ENCODE measurements at regions not wholly inside any gene's neighbourhood (a gene's known extent, or its start where the extent isn't known, plus 50 kb on each side); places are given as distances from the start of the nearest gene placed in this dataset.

DNA sequence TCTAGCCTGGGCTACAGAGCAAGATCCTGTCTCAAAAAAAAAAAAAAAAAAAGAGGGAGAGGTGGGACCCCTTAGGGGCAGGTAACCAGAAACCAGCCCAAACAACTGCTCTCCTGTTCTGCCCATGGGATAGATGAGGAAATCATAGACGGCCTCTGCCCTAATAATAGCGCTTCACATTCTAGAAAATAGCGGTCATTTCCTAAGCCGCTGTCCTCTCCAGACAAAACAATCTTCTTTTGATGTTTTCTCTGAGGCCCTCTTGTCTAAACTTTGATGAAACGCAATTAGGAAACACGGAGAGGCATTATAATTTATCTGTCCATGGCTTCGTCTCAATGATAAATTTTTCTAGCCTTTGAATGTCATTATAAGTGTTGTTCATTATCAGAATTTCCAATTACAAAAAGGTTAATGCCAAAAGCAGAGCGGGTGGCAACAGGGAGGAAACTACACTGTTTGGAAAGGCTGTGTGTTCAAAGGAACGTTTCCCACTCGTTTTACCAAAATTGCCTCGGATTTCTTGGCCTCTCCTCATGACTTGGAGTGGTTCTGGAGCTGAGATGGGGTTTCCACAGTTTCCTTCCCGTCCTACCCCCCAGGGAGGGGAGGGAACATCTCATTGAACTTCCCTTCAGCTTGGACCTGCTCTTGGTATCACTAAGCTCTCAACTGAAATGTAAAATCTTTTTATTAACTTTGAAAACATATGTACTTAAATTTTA, 151.6 kb upstream of the ZNF236 start:
- Mint-ChIP-seq H3K9me3 (no peaks in the 10 kb centered on the region), H3K4me3 (no peak overlapping the region), H3K4me1 (no peaks in the 10 kb centered on the region), H3K27ac (ENCODE audit: low read depth) (no peak overlapping the region), H3K36me3 (ENCODE audit: insufficient read depth) (no peaks in the 10 kb centered on the region), H3K27me3 (peaks cover 21% of the 10 kb centered on the region)
- no peak for DNase-seq (ENCODE audit: low spot score in 2 of 2)
- no peak for ATAC-seq (replicated peaks; ENCODE audit: extremely low read depth, poor library complexity, severe bottlenecking)

DNA sequence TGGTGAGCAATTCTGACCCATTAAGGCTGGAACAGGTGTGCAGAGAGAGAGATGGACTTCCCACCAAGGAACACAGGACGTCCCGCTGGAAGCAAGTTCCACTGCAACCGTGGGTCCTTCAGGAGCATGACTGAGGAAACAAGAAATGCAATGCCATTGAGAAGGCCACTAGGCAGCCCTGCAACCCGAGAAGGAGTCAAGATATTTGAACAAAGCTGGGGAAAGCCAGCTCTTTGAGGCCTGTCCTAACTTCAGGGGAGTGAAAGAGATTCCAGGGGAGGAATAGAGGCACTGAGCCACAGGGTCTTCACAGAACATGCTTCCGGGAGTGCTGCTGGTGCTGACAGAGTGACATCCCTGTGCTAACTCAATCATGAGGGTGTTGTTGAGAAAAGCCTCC, 153.8 kb upstream of the ZNF236 start:
- H3K36me3 Mint-ChIP-seq (ENCODE audit: insufficient read depth), result no peaks in the 10 kb centered on the region
- no peaks in the 10 kb centered on the region for H3K9me3 Mint-ChIP-seq
- no peak overlapping the region for H3K27ac Mint-ChIP-seq (ENCODE audit: low read depth)
- no peak for DNase-seq (ENCODE audit: low spot score in 2 of 2)
- H3K4me1 Mint-ChIP-seq, result no peaks in the 10 kb centered on the region
- no peak for ATAC-seq (replicated peaks; ENCODE audit: extremely low read depth, poor library complexity, severe bottlenecking)
- H3K27me3 Mint-ChIP-seq, result peaks cover 17% of the 10 kb centered on the region
- no peak overlapping the region for H3K4me3 Mint-ChIP-seq

GRCh38 chr18:76668119-76668518, 154.2 kb upstream of the ZNF236 start:
- Mint-ChIP-seq H3K4me1 (no peaks in the 10 kb centered on the region), H3K36me3 (ENCODE audit: insufficient read depth) (no peaks in the 10 kb centered on the region), H3K9me3 (no peaks in the 10 kb centered on the region), H3K27me3 (peaks cover 17% of the 10 kb centered on the region), H3K4me3 (no peak overlapping the region), H3K27ac (ENCODE audit: low read depth) (no peak overlapping the region)
- no peak for ATAC-seq (replicated peaks; ENCODE audit: extremely low read depth, poor library complexity, severe bottlenecking)
- DNase-seq (ENCODE audit: low spot score in 2 of 2), result no peak

- peaks cover 17% of the 10 kb centered on the region for H3K27me3 Mint-ChIP-seq
- no peak overlapping the region for H3K27ac Mint-ChIP-seq (ENCODE audit: low read depth)
- H3K4me1 Mint-ChIP-seq, result no peaks in the 10 kb centered on the region
- DNase-seq (ENCODE audit: low spot score in 2 of 2) (no peak), ATAC-seq (replicated peaks; ENCODE audit: extremely low read depth, poor library complexity, severe bottlenecking) (no peak)
- no peaks in the 10 kb centered on the region for H3K9me3 Mint-ChIP-seq
- no peak overlapping the region for H3K4me3 Mint-ChIP-seq
- H3K36me3 Mint-ChIP-seq (ENCODE audit: insufficient read depth), result no peaks in the 10 kb centered on the region
Observed at GRCh38 chr18:76667603-76668002, 154.8 kb upstream of the ZNF236 start.

- DNase-seq (ENCODE audit: low spot score in 2 of 2) (no peak), ATAC-seq (replicated peaks; ENCODE audit: extremely low read depth, poor library complexity, severe bottlenecking) (no peak)
- peaks cover 10% of the 10 kb centered on the region for H3K4me1 Mint-ChIP-seq
- peaks cover 43% of the 10 kb centered on the region for H3K27me3 Mint-ChIP-seq
- no peaks in the 10 kb centered on the region for H3K36me3 Mint-ChIP-seq (ENCODE audit: insufficient read depth)
- no peak overlapping the region for H3K27ac Mint-ChIP-seq (ENCODE audit: low read depth)
- H3K4me3 Mint-ChIP-seq, result no peak overlapping the region
- H3K9me3 Mint-ChIP-seq, result no peaks in the 10 kb centered on the region
Observed at GRCh38 chr18:76662626-76663025, 159.7 kb upstream of the ZNF236 start.

GRCh38 chr18:76660571-76661192, 161.7 kb upstream of the ZNF236 start:
- peaks cover 56% of the 10 kb centered on the region for H3K27me3 Mint-ChIP-seq
- ATAC-seq (replicated peaks; ENCODE audit: extremely low read depth, poor library complexity, severe bottlenecking), result no peak
- H3K36me3 Mint-ChIP-seq (ENCODE audit: insufficient read depth), result no peaks in the 10 kb centered on the region
- H3K4me1 Mint-ChIP-seq, result peaks cover 14% of the 10 kb centered on the region
- no peak for DNase-seq (ENCODE audit: low spot score in 2 of 2)
- H3K27ac Mint-ChIP-seq (ENCODE audit: low read depth), result no peak overlapping the region
- H3K4me3 Mint-ChIP-seq, result no peak overlapping the region
- no peaks in the 10 kb centered on the region for H3K9me3 Mint-ChIP-seq

GRCh38 chr18:76658627-76659026, 163.6 kb upstream of the ZNF516 start:
- no peaks in the 10 kb centered on the region for H3K36me3 Mint-ChIP-seq (ENCODE audit: insufficient read depth)
- H3K4me1 Mint-ChIP-seq, result peaks cover 14% of the 10 kb centered on the region
- H3K9me3 Mint-ChIP-seq, result no peaks in the 10 kb centered on the region
- no peak overlapping the region for H3K4me3 Mint-ChIP-seq
- DNase-seq (ENCODE audit: low spot score in 2 of 2) (no peak), ATAC-seq (replicated peaks; ENCODE audit: extremely low read depth, poor library complexity, severe bottlenecking) (no peak)
- H3K27me3 Mint-ChIP-seq, result peaks cover 61% of the 10 kb centered on the region
- peak overlapping the region; percentile 12 for H3K27ac Mint-ChIP-seq (ENCODE audit: low read depth)

GRCh38 chr18:76657911-76658470, 162.9 kb upstream of the ZNF516 start:
- no peaks in the 10 kb centered on the region for H3K9me3 Mint-ChIP-seq
- no peaks in the 10 kb centered on the region for H3K36me3 Mint-ChIP-seq (ENCODE audit: insufficient read depth)
- peaks cover 68% of the 10 kb centered on the region for H3K27me3 Mint-ChIP-seq
- DNase-seq (ENCODE audit: low spot score in 2 of 2) (no peak), ATAC-seq (replicated peaks; ENCODE audit: extremely low read depth, poor library complexity, severe bottlenecking) (no peak)
- H3K4me1 Mint-ChIP-seq, result peaks cover 14% of the 10 kb centered on the region
- H3K27ac Mint-ChIP-seq (ENCODE audit: low read depth), result peak overlapping the region; percentile 12
- H3K4me3 Mint-ChIP-seq, result no peak overlapping the region

DNA sequence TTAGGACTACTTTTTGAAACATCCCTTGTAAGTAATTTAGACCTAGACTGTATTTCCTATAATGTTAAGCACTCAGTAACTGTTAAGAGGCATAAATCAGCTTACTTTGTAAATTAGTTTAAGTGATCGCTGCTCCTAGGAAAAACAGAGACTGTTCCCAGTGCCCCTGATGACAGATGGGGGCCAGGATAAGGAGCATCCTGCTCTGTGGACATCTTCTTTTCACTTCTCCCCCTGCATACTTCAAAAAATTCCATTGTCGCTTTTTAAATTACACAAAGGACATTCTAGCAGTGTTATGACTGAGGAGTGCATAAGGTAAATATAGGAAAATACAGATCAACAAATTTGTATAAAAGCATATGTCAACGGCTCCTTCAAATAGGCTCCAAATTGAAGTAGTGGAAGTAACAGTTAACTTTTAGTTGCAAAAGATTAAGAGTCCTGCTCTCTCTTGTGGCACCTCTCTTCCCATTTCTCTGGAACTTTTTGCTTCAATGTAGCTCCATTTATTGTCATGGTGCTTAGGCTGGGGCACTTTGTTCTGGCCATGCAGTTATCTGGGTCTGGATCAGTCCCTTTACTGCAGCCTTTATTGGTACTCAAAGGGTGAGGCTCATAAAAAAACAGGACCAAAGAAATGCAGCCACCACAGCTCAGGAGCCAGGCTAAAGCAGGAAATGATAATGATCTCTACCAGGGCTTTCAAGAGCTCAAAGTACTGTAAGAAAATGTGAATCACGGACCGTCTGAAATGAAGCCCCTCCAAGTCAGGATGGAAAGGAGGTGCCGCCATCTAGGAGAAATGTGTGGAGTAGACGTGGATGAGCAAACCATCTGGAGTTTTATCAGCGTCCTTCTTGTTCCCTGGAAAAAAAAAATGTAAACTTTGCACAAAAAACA, 162.1 kb upstream of the ZNF516 start:
- Mint-ChIP-seq H3K27ac (ENCODE audit: low read depth) (no peak overlapping the region), H3K9me3 (no peaks in the 10 kb centered on the region), H3K4me1 (peaks cover 14% of the 10 kb centered on the region), H3K36me3 (ENCODE audit: insufficient read depth) (no peaks in the 10 kb centered on the region), H3K27me3 (peaks cover 76% of the 10 kb centered on the region), H3K4me3 (no peak overlapping the region)
- ATAC-seq (replicated peaks; ENCODE audit: extremely low read depth, poor library complexity, severe bottlenecking) (no peak), DNase-seq (ENCODE audit: low spot score in 2 of 2) (no peak)

DNA sequence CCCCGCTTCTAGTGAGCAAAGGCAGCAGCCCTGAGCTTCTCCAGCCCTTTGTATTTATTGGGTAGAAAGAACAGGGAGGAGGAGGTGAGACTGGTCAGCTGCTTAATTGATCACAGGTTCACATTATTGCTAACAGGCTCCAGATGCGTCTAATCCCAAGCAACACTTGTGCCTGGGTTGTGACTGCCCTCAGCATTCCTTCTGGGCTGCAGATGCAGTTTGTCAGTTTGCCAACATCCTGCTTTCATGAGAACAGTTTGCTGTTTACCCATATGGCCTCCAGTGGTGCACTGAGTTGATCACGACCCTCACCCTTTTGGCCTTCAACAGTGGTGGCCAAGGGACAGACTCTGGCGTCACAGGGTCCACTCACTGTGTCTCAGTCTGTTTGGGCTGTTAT, 159.5 kb upstream of the ZNF516 start:
- peaks cover 92% of the 10 kb centered on the region for H3K27me3 Mint-ChIP-seq
- no peak overlapping the region for H3K27ac Mint-ChIP-seq (ENCODE audit: low read depth)
- ATAC-seq (replicated peaks; ENCODE audit: extremely low read depth, poor library complexity, severe bottlenecking) (no peak), DNase-seq (ENCODE audit: low spot score in 2 of 2) (no peak)
- no peaks in the 10 kb centered on the region for H3K9me3 Mint-ChIP-seq
- H3K4me3 Mint-ChIP-seq, result no peak overlapping the region
- peaks cover 14% of the 10 kb centered on the region for H3K4me1 Mint-ChIP-seq
- H3K36me3 Mint-ChIP-seq (ENCODE audit: insufficient read depth), result no peaks in the 10 kb centered on the region

DNA sequence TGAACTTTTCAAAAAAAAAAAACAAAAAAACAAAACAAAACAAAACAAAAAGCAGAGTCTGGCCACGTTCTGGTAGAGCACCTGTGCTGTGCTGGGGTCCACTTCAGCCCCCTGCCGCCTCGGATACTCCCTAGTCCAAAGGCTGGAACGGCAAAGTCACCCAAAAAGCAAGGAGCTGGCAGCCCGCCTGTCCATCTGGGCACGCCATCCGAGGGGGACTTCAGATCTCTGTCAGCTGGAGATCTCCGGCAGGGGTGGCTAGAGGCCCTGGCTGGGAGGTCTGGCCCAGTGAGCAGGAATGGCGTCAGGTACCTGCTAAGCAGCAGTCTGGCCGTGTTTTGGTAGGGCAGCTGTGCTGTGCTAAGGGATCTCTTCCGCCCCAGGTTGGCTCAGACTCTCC, 152.3 kb upstream of the ZNF516 start:
- H3K4me1 Mint-ChIP-seq, result no peaks in the 10 kb centered on the region
- H3K27me3 Mint-ChIP-seq, result peaks cover 53% of the 10 kb centered on the region
- DNase-seq (ENCODE audit: low spot score in 2 of 2), result no peak
- ATAC-seq (replicated peaks; ENCODE audit: extremely low read depth, poor library complexity, severe bottlenecking), result no peak
- no peaks in the 10 kb centered on the region for H3K36me3 Mint-ChIP-seq (ENCODE audit: insufficient read depth)
- no peaks in the 10 kb centered on the region for H3K9me3 Mint-ChIP-seq
- no peak overlapping the region for H3K4me3 Mint-ChIP-seq
- H3K27ac Mint-ChIP-seq (ENCODE audit: low read depth), result no peak overlapping the region

- Mint-ChIP-seq H3K4me3 (no peak overlapping the region), H3K27me3 (peaks cover 32% of the 10 kb centered on the region), H3K36me3 (ENCODE audit: insufficient read depth) (no peaks in the 10 kb centered on the region), H3K4me1 (no peaks in the 10 kb centered on the region), H3K9me3 (no peaks in the 10 kb centered on the region), H3K27ac (ENCODE audit: low read depth) (no peak overlapping the region)
- no peak for ATAC-seq (replicated peaks; ENCODE audit: extremely low read depth, poor library complexity, severe bottlenecking)
- DNase-seq (ENCODE audit: low spot score in 2 of 2), result no peak
Observed at GRCh38 chr18:76644580-76644979, 149.5 kb upstream of the ZNF516 start.

All from central memory CD8-positive, alpha-beta T cell (primary cell).